Body of pancreas (tissue), 4 donors: ENCODE measurements at regions not wholly inside any gene's neighbourhood (a gene's known extent, or its start where the extent isn't known, plus 50 kb on each side); places are given as distances from the start of the nearest gene placed in this dataset.

Experiments
- ATAC-seq: fragments of 150-250 bp; one replicate; pipeline ENCODE4 v1.9.1; 2016
- DNase-seq, 4 donors: peaks; one replicate each; pipeline ENCODE4 v3.0.0-alpha.2; 2019
- H3K27ac ChIP-seq, 4 donors: fragments of 200-600 bp; sonication (generic); 1 replicate in 3 of 4; 2 replicates in 1 of 4; pipeline versions ENCODE4 v1.5.1 to v1.6.1; 2016 to 2019; ENCODE audit warnings: mild to moderate bottlenecking in 1 of 4, mixed read lengths in 1 of 4, moderate library complexity in 1 of 4
- H3K27me3 ChIP-seq, 2 donors: fragments of 200-600 bp; sonication (generic); one replicate each; pipeline ENCODE4 v1.6.0; 2016; ENCODE audit warnings: mild to moderate bottlenecking in 1 of 2
- H3K36me3 ChIP-seq, 2 donors: fragments of 200-600 bp; sonication (generic); replicated peaks in 1 of 2; 2 replicates each; pipeline ENCODE4 v1.5.1; 2016; ENCODE audit warnings: low read depth in 2 of 2; ENCODE audit not compliant: insufficient read depth in 1 of 2
- H3K4me1 ChIP-seq: fragments of 200-600 bp; sonication (generic); one replicate; pipeline ENCODE4 v1.6.0; 2016
- H3K4me3 ChIP-seq, 2 donors: fragments of 200-600 bp; sonication (generic); 1 replicate in 1 of 2; 2 replicates in 1 of 2; pipeline ENCODE4 v1.5.1; 2016 to 2019
- H3K9me3 ChIP-seq, 3 donors: fragments of 200-600 bp; sonication (generic); 1 replicate in 2 of 3; 2 replicates in 1 of 3; pipeline ENCODE4 v1.5.1; 2016
- POLR2A ChIP-seq, 3 donors: fragments of 450-650 bp; IDR thresholded peaks; one replicate each; pipeline ENCODE4 v1.6.1; 2016; ENCODE audit warnings: antibody characterized with exemption in 3 of 3, mild to moderate bottlenecking in 2 of 3
- WGBS, 2 donors: methylation state at CpG; one replicate each; pipeline ENCODE4 v1.1.5; 2017; 5-methylcytosine and 5-hydroxymethylcytosine counted together
- intact Hi-C: fragments of 100-400 bp; cut with DNase I; formaldehyde crosslinking; loops from one replicate; pipeline ENCODE4 v1.15.1; 2023
- TF ChIP-seq, protein P1 (sequence below), 7 experiments: fragments of 450-650 bp in 4 of 7; fragments of 200-600 bp in 3 of 7; sonication (generic) in 3 of 7; IDR thresholded peaks; one replicate each; pipeline ENCODE4 v1.5.1; 2016 to 2019; ENCODE audit warnings: antibody characterized with exemption in 7 of 7

DNA sequence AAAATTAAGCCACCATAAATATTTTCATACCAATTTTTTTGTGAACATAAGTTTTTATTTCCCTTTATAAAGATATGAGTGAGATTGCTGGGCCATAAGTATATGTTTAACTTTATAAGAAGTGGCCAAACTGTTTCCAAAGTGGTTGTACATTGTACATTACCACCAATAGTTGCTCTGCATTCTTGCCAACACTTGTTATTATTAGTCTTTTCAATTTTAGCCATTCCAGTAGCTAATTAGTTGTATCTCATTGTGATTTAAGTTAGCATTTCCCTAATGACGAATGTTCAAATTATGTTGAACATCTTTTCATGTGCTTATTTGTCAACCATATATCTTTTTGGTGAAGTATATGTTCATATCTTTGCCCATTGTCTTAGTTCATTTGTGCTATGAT lies 64.0 kb upstream of the DNAH14 start:
- intact Hi-C loops = no loop called here
- Histone ChIP-seq H3K36me3 (no peaks in the 10 kb centered on the region), H3K27ac (no peak overlapping the region), H3K9me3 (no peaks in the 10 kb centered on the region), H3K27me3 (no peaks in the 10 kb centered on the region), H3K4me1 (no peaks in the 10 kb centered on the region), H3K4me3 (no peak overlapping the region)
- no peak for TF ChIP-seq POLR2A (IDR thresholded peaks at IDR 0.05)
- TF ChIP-seq, protein P1, sequence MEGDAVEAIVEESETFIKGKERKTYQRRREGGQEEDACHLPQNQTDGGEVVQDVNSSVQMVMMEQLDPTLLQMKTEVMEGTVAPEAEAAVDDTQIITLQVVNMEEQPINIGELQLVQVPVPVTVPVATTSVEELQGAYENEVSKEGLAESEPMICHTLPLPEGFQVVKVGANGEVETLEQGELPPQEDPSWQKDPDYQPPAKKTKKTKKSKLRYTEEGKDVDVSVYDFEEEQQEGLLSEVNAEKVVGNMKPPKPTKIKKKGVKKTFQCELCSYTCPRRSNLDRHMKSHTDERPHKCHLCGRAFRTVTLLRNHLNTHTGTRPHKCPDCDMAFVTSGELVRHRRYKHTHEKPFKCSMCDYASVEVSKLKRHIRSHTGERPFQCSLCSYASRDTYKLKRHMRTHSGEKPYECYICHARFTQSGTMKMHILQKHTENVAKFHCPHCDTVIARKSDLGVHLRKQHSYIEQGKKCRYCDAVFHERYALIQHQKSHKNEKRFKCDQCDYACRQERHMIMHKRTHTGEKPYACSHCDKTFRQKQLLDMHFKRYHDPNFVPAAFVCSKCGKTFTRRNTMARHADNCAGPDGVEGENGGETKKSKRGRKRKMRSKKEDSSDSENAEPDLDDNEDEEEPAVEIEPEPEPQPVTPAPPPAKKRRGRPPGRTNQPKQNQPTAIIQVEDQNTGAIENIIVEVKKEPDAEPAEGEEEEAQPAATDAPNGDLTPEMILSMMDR (IDR thresholded peaks at IDR 0.05) = no peak
- 64 to 69% methylated on average over 1 of the region's 1 CpG for WGBS, 2 donors
- DNase-seq (no peak), ATAC-seq (no peak)

DNA sequence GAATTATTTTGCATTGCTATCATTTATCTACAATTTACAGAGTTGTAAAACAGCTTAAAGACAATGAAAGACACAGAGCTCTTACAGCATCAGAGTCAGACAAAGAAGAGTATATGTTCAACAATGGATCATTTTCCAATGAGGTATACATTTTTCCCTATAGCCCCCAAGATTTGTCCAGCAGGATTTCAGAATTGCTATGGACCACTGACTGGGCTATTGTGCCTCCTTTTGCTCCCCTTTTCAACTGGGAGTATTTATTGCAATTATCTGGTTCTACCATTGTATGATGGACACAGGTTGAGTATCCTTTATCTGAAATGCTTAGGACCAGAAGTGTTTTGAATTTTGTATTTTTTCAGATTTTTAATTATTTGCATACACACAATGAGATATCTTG lies 62.5 kb upstream of the DNAH14 start:
- Histone ChIP-seq H3K4me1 (no peaks in the 10 kb centered on the region), H3K4me3 (no peak overlapping the region), H3K36me3 (no peaks in the 10 kb centered on the region), H3K9me3 (no peaks in the 10 kb centered on the region), H3K27me3 (no peaks in the 10 kb centered on the region), H3K27ac (no peak overlapping the region)
- DNase-seq (no peak), ATAC-seq (no peak)
- intact Hi-C loops = no loop called here
- TF ChIP-seq, protein P1 (IDR thresholded peaks at IDR 0.05) = no peak
- no peak for TF ChIP-seq POLR2A (IDR thresholded peaks at IDR 0.05)

DNA sequence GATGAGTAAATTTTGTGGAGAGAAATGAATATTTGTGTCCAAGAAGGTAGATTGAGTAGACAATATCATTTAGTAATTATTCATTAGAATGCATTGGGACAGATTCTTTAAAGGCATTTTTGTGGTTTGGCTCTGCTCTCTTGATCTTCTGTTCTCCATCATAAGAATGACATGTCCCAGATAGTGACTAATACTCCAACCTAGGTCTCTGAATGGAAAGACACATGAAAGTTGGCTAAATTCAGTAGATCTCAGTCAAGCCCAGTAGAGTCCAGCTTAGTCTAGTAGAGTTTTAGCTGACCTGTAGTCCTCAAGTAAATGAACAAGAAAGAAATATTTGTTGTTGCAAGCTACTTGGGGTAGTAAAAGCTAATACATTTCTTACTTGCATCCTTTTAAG lies 61.8 kb upstream of the DNAH14 start:
- Histone ChIP-seq H3K4me3 (no peak overlapping the region), H3K27me3 (no peaks in the 10 kb centered on the region), H3K36me3 (no peaks in the 10 kb centered on the region), H3K27ac (no peak overlapping the region), H3K9me3 (no peaks in the 10 kb centered on the region), H3K4me1 (no peaks in the 10 kb centered on the region)
- TF ChIP-seq, protein P1 (IDR thresholded peaks at IDR 0.05) = no peak
- TF ChIP-seq POLR2A (IDR thresholded peaks at IDR 0.05) = no peak
- DNase-seq (no peak), ATAC-seq (no peak)
- intact Hi-C loops = no loop called here

DNA sequence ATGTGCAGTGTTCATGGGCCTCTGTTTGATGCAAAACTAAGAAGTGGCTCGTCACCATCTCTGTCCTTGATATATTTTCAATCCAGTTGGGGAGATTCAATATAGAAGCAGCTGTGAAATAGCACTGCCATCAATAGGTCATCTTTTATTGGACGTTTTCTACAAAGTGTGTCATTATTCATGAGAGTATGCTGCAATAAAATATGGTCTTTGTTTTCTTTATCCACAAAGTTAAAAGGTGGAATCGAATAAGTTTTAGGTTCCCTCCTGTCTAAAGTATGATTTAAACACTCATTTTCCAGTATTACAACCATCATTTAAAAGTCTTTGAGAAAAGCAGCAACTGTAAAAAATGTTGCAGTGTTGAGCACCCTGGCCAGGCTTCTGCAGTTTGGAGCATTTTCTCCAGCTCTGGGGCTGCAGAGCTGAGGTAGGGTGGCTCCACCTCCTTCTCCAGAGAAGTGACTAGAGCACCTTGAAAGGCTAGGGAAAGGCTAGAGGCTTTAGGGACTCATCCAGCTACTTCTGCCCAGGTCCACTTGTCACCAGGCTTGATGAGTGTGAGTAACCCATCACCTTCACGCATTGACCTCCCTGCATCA lies 56.5 kb upstream of the DNAH14 start:
- H3K27me3 ChIP-seq = no peaks in the 10 kb centered on the region
- H3K9me3 ChIP-seq = no peaks in the 10 kb centered on the region
- ATAC-seq (peak; percentile 31), DNase-seq (no peak)
- H3K4me1 ChIP-seq = peaks cover 29% of the 10 kb centered on the region
- 37 to 39% methylated on average over 4 of the region's 4 CpGs for WGBS, 2 donors
- intact Hi-C loops = no loop called here
- no peaks in the 10 kb centered on the region for H3K36me3 ChIP-seq
- no peak overlapping the region for H3K4me3 ChIP-seq
- H3K27ac ChIP-seq = peak overlapping the region; percentile 4 to 77 (median 64)
- TF ChIP-seq, protein P1 (IDR thresholded peaks at IDR 0.05) = no peak
- no peak for TF ChIP-seq POLR2A (IDR thresholded peaks at IDR 0.05)
